Lung (tissue), 11 donors: ENCODE measurements at regions not wholly inside any gene's neighbourhood (a gene's known extent, or its start where the extent isn't known, plus 50 kb on each side); places are given as distances from the start of the nearest gene placed in this dataset.

Experiments used
- ATAC-seq: fragments of 200-7000 bp; cut with Tn5 transposase; one replicate; pipeline ENCODE4 v1.9.1; 2020; ENCODE audit warnings: moderate number of reproducible peaks; ENCODE audit not compliant: insufficient read depth, low FRiP score
- DNase-seq, 3 donors: peaks; one replicate each; pipeline ENCODE4 v3.0.0-alpha.2; 2013 to 2017
- H3K27ac ChIP-seq, 2 donors: one replicate each; pipeline ENCODE4 v1.5.1; 2013; ENCODE audit warnings: mild to moderate bottlenecking in 2 of 2, moderate library complexity in 2 of 2, control low read depth in 1 of 2, inconsistent platforms in 1 of 2, low read depth in 1 of 2, low read length in 1 of 2
- H3K27me3 ChIP-seq, 3 donors: one replicate each; pipeline ENCODE4 v1.5.1; 2013; ENCODE audit warnings: low read length in 2 of 3; ENCODE audit not compliant: control insufficient read depth in 3 of 3, insufficient read depth in 3 of 3
- H3K36me3 ChIP-seq, 4 donors: one replicate each; pipeline ENCODE4 v1.5.1; 2013; ENCODE audit warnings: low read length in 4 of 4, mild to moderate bottlenecking in 1 of 4, moderate library complexity in 1 of 4; ENCODE audit not compliant: control insufficient read depth in 4 of 4, insufficient read depth in 4 of 4
- H3K4me1 ChIP-seq, 5 donors: one replicate each; pipeline ENCODE4 v1.5.1; 2013; ENCODE audit warnings: low read length in 5 of 5, mild to moderate bottlenecking in 2 of 5, moderate library complexity in 1 of 5; ENCODE audit not compliant: control insufficient read depth in 5 of 5, insufficient read depth in 5 of 5
- H3K4me3 ChIP-seq: one replicate; pipeline ENCODE4 v1.5.1; 2013; ENCODE audit warnings: mild to moderate bottlenecking, control low read depth, moderate library complexity
- H3K9ac ChIP-seq, 2 donors: one replicate each; pipeline ENCODE4 v1.5.1; 2013; ENCODE audit warnings: low read length in 2 of 2, control low read depth in 1 of 2; ENCODE audit not compliant: insufficient read depth in 1 of 2
- H3K9me3 ChIP-seq, 4 donors: one replicate each; pipeline ENCODE4 v1.5.1; 2013; ENCODE audit warnings: low read length in 3 of 4, mild to moderate bottlenecking in 1 of 4, moderate library complexity in 1 of 4; ENCODE audit not compliant: control insufficient read depth in 4 of 4, insufficient read depth in 3 of 4
- CTCF ChIP-seq: IDR thresholded peaks from 2 replicates; pipeline ENCODE4 v1.5.1; 2012; ENCODE audit warnings: mild to moderate bottlenecking; ENCODE audit errors: control extremely low read depth, extremely low read depth
- WGBS, 2 donors: extraction: QIAGEN DNeasy Blood & Tissue Kit; methylation state at CpG; one replicate each; pipeline ENCODE4 v1.1.7; 2013; 5-methylcytosine and 5-hydroxymethylcytosine counted together
- donor health status: control.
- donor health status: control.
- donor health status: Bipolar disorder and iron deficiency.
- donor health status: healthy.
- donor health status: DM: yes; HTN: yes; CAD: no.

GRCh38 chr18:78583739-78584458 lies 395.7 kb upstream of the SALL3 start:
- DNase-seq (peak in 2 of 3 donors; percentile 4 to 12), ATAC-seq (no peak)
- Histone ChIP-seq H3K9ac (no peak overlapping the region), H3K4me1 (no peaks in the 10 kb centered on the region), H3K4me3 (no peak overlapping the region), H3K9me3 (peaks cover 0 to 2% (median 0%) of the 10 kb centered on the region in 4 donors), H3K27me3 (no peaks in the 10 kb centered on the region), H3K27ac (no peak overlapping the region), H3K36me3 (no peaks in the 10 kb centered on the region)
- no peak for TF ChIP-seq CTCF
- WGBS, 2 donors = 86 to 90% methylated on average over 23 of the region's 23 CpGs

GRCh38 chr18:78584459-78585022 lies 395.1 kb upstream of the SALL3 start:
- ATAC-seq (no peak), DNase-seq (no peak)
- Histone ChIP-seq H3K4me3 (no peak overlapping the region), H3K9me3 (peaks cover 0 to 2% (median 0%) of the 10 kb centered on the region in 4 donors), H3K4me1 (no peaks in the 10 kb centered on the region), H3K27me3 (no peaks in the 10 kb centered on the region), H3K9ac (no peak overlapping the region), H3K27ac (no peak overlapping the region), H3K36me3 (no peaks in the 10 kb centered on the region)
- TF ChIP-seq CTCF = no peak
- WGBS, 2 donors = 89 to 91% methylated on average over 19 of the region's 19 CpGs

GRCh38 chr18:78586586-78586985 lies 393.0 kb upstream of the SALL3 start:
- TF ChIP-seq CTCF = no peak
- H3K9me3 ChIP-seq = peaks cover 0 to 5% (median 0%) of the 10 kb centered on the region in 4 donors
- no peak overlapping the region for H3K27ac ChIP-seq
- no peak overlapping the region for H3K4me3 ChIP-seq
- H3K27me3 ChIP-seq = no peaks in the 10 kb centered on the region
- H3K4me1 ChIP-seq = no peaks in the 10 kb centered on the region
- 88 to 93% methylated on average over 7 of the region's 7 CpGs for WGBS, 2 donors
- H3K36me3 ChIP-seq = no peaks in the 10 kb centered on the region
- DNase-seq (no peak), ATAC-seq (no peak)
- H3K9ac ChIP-seq = no peak overlapping the region
